Stomach (tissue), 4 donors: ENCODE measurements at regions not wholly inside any gene's neighbourhood (a gene's known extent, or its start where the extent isn't known, plus 50 kb on each side); places are given as distances from the start of the nearest gene placed in this dataset.

Experiments used
- CTCF ChIP-seq, 7 experiments: fragments of 450-650 bp in 4 of 7; fragments of 200-600 bp in 3 of 7; sonication (generic) in 3 of 7; IDR thresholded peaks; one replicate each; pipeline ENCODE4 v1.5.1; 2016 to 2019; ENCODE audit warnings: antibody characterized with exemption in 7 of 7, control low read depth in 2 of 7, mild to moderate bottlenecking in 1 of 7
- EP300 ChIP-seq: sonication (generic); formaldehyde crosslinking; IDR thresholded peaks from one replicate; pipeline ENCODE4 v1.6.1; 2017; ENCODE audit warnings: antibody characterized with exemption
- POLR2A ChIP-seq, 4 donors: fragments of 450-650 bp; IDR thresholded peaks; one replicate each; pipeline ENCODE4 v1.6.1; 2016; ENCODE audit warnings: antibody characterized with exemption in 4 of 4, control low read depth in 2 of 4, mild to moderate bottlenecking in 1 of 4, moderate library complexity in 1 of 4
- POLR2AphosphoS5 ChIP-seq, 3 donors: sonication (generic); formaldehyde crosslinking; IDR thresholded peaks; one replicate each; pipeline ENCODE4 v1.6.1; 2016; ENCODE audit warnings: antibody characterized with exemption in 3 of 3

- TF ChIP-seq POLR2AphosphoS5 (IDR thresholded peaks at IDR 0.05) = no peak
- TF ChIP-seq CTCF (IDR thresholded peaks at IDR 0.05) = no peak
- TF ChIP-seq POLR2A (IDR thresholded peaks at IDR 0.05) = no peak
- TF ChIP-seq EP300 = no peak
Observed at GRCh38 chr10:94115725-94116124, 122.0 kb downstream of the PLCE1 start.
